Stimulated activated naive CD8-positive, alpha-beta T cell treated with anti-CD3 and anti-CD28 coated beads, Interleukin-15, amount 100 ng/mL, for 72 hours (primary cell): ENCODE measurements at regions not wholly inside any gene's neighbourhood (a gene's known extent, or its start where the extent isn't known, plus 50 kb on each side); places are given as distances from the start of the nearest gene placed in this dataset.
"Not testable (repeated sequence)": the region's sequence is repeated elsewhere in the genome, so short reads cannot be mapped to it uniquely, and the experiment has no call there.

Experiments
- ATAC-seq: fragments of 150-1000 bp; cut with Tn5 transposase; 2 replicates; pipeline ENCODE4 v1.10.0; 2021; ENCODE audit warnings: mild to moderate bottlenecking, moderate library complexity
- DNase-seq, 2 donors: peaks; one replicate each; pipeline ENCODE4 v3.0.0; 2021 to 2022
- H3K27ac Mint-ChIP-seq, 2 donors: one replicate each; pipeline ENCODE4 v1.8.0; 2022; ENCODE audit warnings: mild to moderate bottlenecking in 2 of 2, mixed read lengths in 2 of 2, moderate library complexity in 2 of 2
- H3K27me3 Mint-ChIP-seq: one replicate; pipeline ENCODE4 v1.8.0; 2022; ENCODE audit warnings: mixed read lengths
- H3K4me1 Mint-ChIP-seq: one replicate; pipeline ENCODE4 v1.8.0; 2022; ENCODE audit warnings: mild to moderate bottlenecking, mixed read lengths
- H3K4me3 Mint-ChIP-seq, 2 donors: one replicate each; pipeline ENCODE4 v1.8.0; 2022; ENCODE audit warnings: mild to moderate bottlenecking in 2 of 2, mixed read lengths in 2 of 2, moderate library complexity in 1 of 2
- H3K9me3 Mint-ChIP-seq, 2 donors: one replicate each; pipeline ENCODE4 v1.8.0; 2022; ENCODE audit warnings: mixed read lengths in 2 of 2

GRCh38 chr20:19916531-19917485 lies 100.4 kb upstream of the NAA20 start:
- no peaks in the 10 kb centered on the region for H3K4me1 Mint-ChIP-seq
- ATAC-seq (no peak), DNase-seq (no peak)
- H3K27me3 Mint-ChIP-seq, result peaks cover 15% of the 10 kb centered on the region
- no peak overlapping the region for H3K27ac Mint-ChIP-seq
- no peaks in the 10 kb centered on the region for H3K9me3 Mint-ChIP-seq
- no peak overlapping the region for H3K4me3 Mint-ChIP-seq

- Mint-ChIP-seq H3K4me1 (no peaks in the 10 kb centered on the region), H3K27me3 (peaks cover 15% of the 10 kb centered on the region), H3K9me3 (no peaks in the 10 kb centered on the region), H3K27ac (no peak overlapping the region), H3K4me3 (no peak overlapping the region)
- DNase-seq (no peak), ATAC-seq (no peak)
Observed at GRCh38 chr20:19918965-19919329, 98.2 kb upstream of the NAA20 start.

- Mint-ChIP-seq H3K4me3 (no peak overlapping the region), H3K27me3 (peaks cover 23% of the 10 kb centered on the region), H3K27ac (no peak overlapping the region), H3K9me3 (no peaks in the 10 kb centered on the region), H3K4me1 (no peaks in the 10 kb centered on the region)
- ATAC-seq (no peak), DNase-seq (no peak)
Observed at GRCh38 chr20:19920381-19921138, 96.6 kb upstream of the NAA20 start.

GRCh38 chr20:19921284-19921793 lies 95.8 kb upstream of the NAA20 start:
- Mint-ChIP-seq H3K4me1 (no peaks in the 10 kb centered on the region), H3K27ac (peak overlapping the region in 1 of 2 donors; percentile 12), H3K9me3 (no peaks in the 10 kb centered on the region), H3K27me3 (peaks cover 18% of the 10 kb centered on the region), H3K4me3 (no peak overlapping the region)
- ATAC-seq, result no peak
- no peak for DNase-seq

- not testable (repeated sequence) for H3K9me3 Mint-ChIP-seq, H3K27ac Mint-ChIP-seq, ATAC-seq, H3K4me3 Mint-ChIP-seq, DNase-seq, H3K4me1 Mint-ChIP-seq
- H3K27me3 Mint-ChIP-seq, result peaks cover 17% of the 10 kb centered on the region
Observed at GRCh38 chr20:19921829-19922228, 95.3 kb upstream of the NAA20 start.

GRCh38 chr20:19922716-19923115 lies 94.4 kb upstream of the NAA20 start:
- H3K27ac Mint-ChIP-seq, result no peak overlapping the region
- H3K4me3 Mint-ChIP-seq, result no peak overlapping the region
- DNase-seq, result no peak
- peaks cover 18% of the 10 kb centered on the region for H3K27me3 Mint-ChIP-seq
- H3K9me3 Mint-ChIP-seq, result no peaks in the 10 kb centered on the region
- no peak for ATAC-seq
- no peaks in the 10 kb centered on the region for H3K4me1 Mint-ChIP-seq

GRCh38 chr20:19923762-19924161 lies 93.4 kb upstream of the NAA20 start:
- no peak for ATAC-seq
- Mint-ChIP-seq H3K27me3 (peaks cover 28% of the 10 kb centered on the region), H3K4me1 (no peaks in the 10 kb centered on the region), H3K4me3 (no peak overlapping the region), H3K27ac (no peak overlapping the region), H3K9me3 (no peaks in the 10 kb centered on the region)
- DNase-seq, result no peak

GRCh38 chr20:19924255-19924654 lies 92.9 kb upstream of the NAA20 start:
- peak; percentile 78 for ATAC-seq
- no peaks in the 10 kb centered on the region for H3K4me1 Mint-ChIP-seq
- no peak overlapping the region for H3K4me3 Mint-ChIP-seq
- H3K27ac Mint-ChIP-seq, result no peak overlapping the region
- peaks cover 31% of the 10 kb centered on the region for H3K27me3 Mint-ChIP-seq
- DNase-seq, result no peak
- no peaks in the 10 kb centered on the region for H3K9me3 Mint-ChIP-seq

- Mint-ChIP-seq H3K9me3 (no peaks in the 10 kb centered on the region), H3K27ac (no peak overlapping the region), H3K27me3 (peaks cover 31% of the 10 kb centered on the region), H3K4me3 (no peak overlapping the region), H3K4me1 (no peaks in the 10 kb centered on the region)
- DNase-seq, result no peak
- no peak for ATAC-seq
Observed at GRCh38 chr20:19926591-19926990, 90.6 kb upstream of the NAA20 start.

- DNase-seq, result no peak
- H3K4me1 Mint-ChIP-seq, result no peaks in the 10 kb centered on the region
- H3K27me3 Mint-ChIP-seq, result peaks cover 38% of the 10 kb centered on the region
- ATAC-seq, result no peak
- H3K27ac Mint-ChIP-seq, result peak overlapping the region in 1 of 2 donors; percentile 54
- no peak overlapping the region for H3K4me3 Mint-ChIP-seq
- H3K9me3 Mint-ChIP-seq, result no peaks in the 10 kb centered on the region
Observed at GRCh38 chr20:19928328-19929011, 88.7 kb upstream of the NAA20 start.

GRCh38 chr20:19929012-19929360 lies 88.2 kb upstream of the NAA20 start:
- H3K27me3 Mint-ChIP-seq, result peaks cover 42% of the 10 kb centered on the region
- H3K9me3 Mint-ChIP-seq, result no peaks in the 10 kb centered on the region
- ATAC-seq (no peak), DNase-seq (no peak)
- no peaks in the 10 kb centered on the region for H3K4me1 Mint-ChIP-seq
- no peak overlapping the region for H3K27ac Mint-ChIP-seq
- H3K4me3 Mint-ChIP-seq, result no peak overlapping the region

- no peak for ATAC-seq
- no peak overlapping the region for H3K27ac Mint-ChIP-seq
Observed at GRCh38 chr20:19929481-19930145, 87.5 kb upstream of the NAA20 start.

GRCh38 chr20:19930426-19930825 lies 86.7 kb upstream of the NAA20 start:
- no peak for DNase-seq
- H3K27me3 Mint-ChIP-seq, result peaks cover 45% of the 10 kb centered on the region
- no peak overlapping the region for H3K4me3 Mint-ChIP-seq
- H3K27ac Mint-ChIP-seq, result no peak overlapping the region
- no peak for ATAC-seq
- H3K9me3 Mint-ChIP-seq, result no peaks in the 10 kb centered on the region
- no peaks in the 10 kb centered on the region for H3K4me1 Mint-ChIP-seq

More at GRCh38 chr20:19929481-19930145, 87.5 kb upstream of the NAA20 start:
- no peaks in the 10 kb centered on the region for H3K9me3 Mint-ChIP-seq
- H3K4me3 Mint-ChIP-seq, result no peak overlapping the region
- DNase-seq, result no peak
- no peaks in the 10 kb centered on the region for H3K4me1 Mint-ChIP-seq
- H3K27me3 Mint-ChIP-seq, result peaks cover 45% of the 10 kb centered on the region

GRCh38 chr20:19932170-19932667 lies 84.9 kb upstream of the NAA20 start:
- Mint-ChIP-seq H3K4me3 (no peak overlapping the region), H3K4me1 (peaks cover 5% of the 10 kb centered on the region), H3K9me3 (no peaks in the 10 kb centered on the region), H3K27ac (no peak overlapping the region), H3K27me3 (peaks cover 37% of the 10 kb centered on the region)
- ATAC-seq (no peak), DNase-seq (no peak)
